ENCODE measurements at regions not wholly inside any gene's neighbourhood (a gene's known extent, or its start where the extent isn't known, plus 50 kb on each side); places are given as distances from the start of the nearest gene placed in this dataset.

GRCh38 chr2:237158194-237158593 lies 72.5 kb downstream of the COPS8 start:
- TF ChIP-seq KDM5A (IDR thresholded peaks at IDR 0.05) (no peak), JUN (IDR thresholded peaks at IDR 0.05) (no peak), TP53 (CRISPR knock-in tag; IDR thresholded peaks at IDR 0.05) (no peak), EP300 (IDR thresholded peaks at IDR 0.05) (no peak), NPAS2 (CRISPR knock-in tag; IDR thresholded peaks at IDR 0.05; ENCODE audit: borderline replicate concordance) (no peak), MAX (IDR thresholded peaks at IDR 0.05) (no peak)

All from A549 (cell line).